ENCODE measurements at regions not wholly inside any gene's neighbourhood (a gene's known extent, or its start where the extent isn't known, plus 50 kb on each side); places are given as distances from the start of the nearest gene placed in this dataset.
A peak's percentile ranks its signal among the peaks of the same experiment; 100 is the strongest.

DNA sequence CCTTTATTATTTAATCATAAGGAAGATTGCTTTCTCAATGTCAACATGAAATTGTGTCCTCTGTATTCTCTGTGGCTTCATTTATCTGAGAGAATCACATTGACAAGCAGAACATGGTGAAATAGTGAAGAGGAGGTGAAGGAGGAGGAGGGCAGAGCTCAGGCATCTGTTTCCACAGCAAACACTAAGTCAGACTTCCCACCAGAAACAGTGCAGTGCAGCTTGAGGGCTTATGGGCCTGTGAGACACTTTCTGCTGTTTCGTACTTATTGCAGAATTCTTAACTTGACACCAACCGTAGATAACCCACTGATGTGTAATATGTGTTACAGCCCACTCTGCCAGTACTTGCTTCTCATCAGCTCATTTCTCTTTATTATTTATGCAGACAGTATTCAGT lies 386.3 kb downstream of the DIRAS2 start (continued):
- no peak for TF ChIP-seq ZNF23 (tag by site-specific recombination; IDR thresholded peaks at IDR 0.05; ENCODE audit: borderline replicate concordance)
- no peak for TF ChIP-seq ZNF707 (tag by site-specific recombination; IDR thresholded peaks at IDR 0.05)
- TF ChIP-seq GLI4 (tag by site-specific recombination; IDR thresholded peaks at IDR 0.05), result no peak
- TF ChIP-seq IKZF3 (tag by site-specific recombination; IDR thresholded peaks at IDR 0.05), result no peak
- no peak for TF ChIP-seq ZNF37A (tag by site-specific recombination; IDR thresholded peaks at IDR 0.05)

DNA sequence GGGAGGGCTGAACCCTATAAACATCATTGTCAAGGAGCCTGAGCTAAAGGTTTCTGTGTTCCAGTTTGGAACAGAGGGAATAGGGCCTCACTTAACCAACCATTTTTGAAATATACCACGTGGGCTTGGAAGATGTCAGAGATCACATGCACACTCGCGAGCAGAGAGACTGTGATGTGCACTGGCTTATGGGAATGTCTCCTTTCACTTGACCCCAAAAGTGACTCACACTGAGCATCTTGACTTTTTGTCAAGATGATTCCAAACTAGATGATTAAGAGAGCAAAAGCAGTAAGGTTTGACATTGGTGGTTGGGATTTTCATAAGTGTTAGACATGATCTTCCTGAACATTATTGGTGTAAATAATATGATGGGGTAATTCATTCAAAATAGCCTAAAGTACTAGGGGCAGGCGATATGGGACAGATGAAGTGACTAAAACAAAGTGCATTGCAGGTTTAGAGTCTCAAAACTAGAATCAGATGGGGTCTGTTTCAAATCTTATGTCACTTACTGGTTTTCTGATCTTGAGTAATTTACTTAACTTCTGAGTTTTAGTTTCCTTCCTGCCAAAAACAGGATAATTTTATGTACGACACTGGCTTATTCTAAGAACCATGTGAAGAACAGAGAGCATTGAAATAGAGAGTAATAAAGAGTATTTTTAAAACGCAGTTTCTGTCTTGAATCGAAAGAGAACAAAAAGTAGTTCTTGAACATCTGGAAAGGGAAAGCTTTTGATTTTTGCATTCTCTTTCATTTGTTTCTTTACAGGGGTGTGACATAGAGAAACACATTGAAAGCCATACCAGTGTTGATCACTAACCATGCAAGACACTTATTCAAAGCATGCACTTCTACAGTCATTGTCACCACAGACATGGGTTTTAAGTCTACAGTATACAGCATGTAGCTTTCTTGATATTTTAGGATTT lies 383.0 kb downstream of the DIRAS2 start:
- Histone ChIP-seq H3K4me3 (ENCODE audit: low read depth, low read length) (no peak overlapping the region), H3K4me1 (ENCODE audit: control insufficient read depth, insufficient read depth, low read length) (no peaks in the 10 kb centered on the region), H3K36me3 (ENCODE audit: control insufficient read depth in 2 of 2, insufficient read depth in 1 of 2, low read length in 2 of 2) (no peaks in the 10 kb centered on the region), H3K27ac (ENCODE audit: extremely low read depth, low read depth, low read length) (no peak overlapping the region), H3K9me3 (ENCODE audit: control insufficient read depth, insufficient read depth, low read depth, low read length) (no peaks in the 10 kb centered on the region)
- ChIA-PET CTCF (interaction anchor here (0.7 kb wide), 1 partner anchor 17 kb away, joined by 3 read pairs; no protein-coding TSS in a partner anchor), POLR2A (interaction anchor here (0.7 kb wide), 1 partner anchor 9 kb away, joined by 3 read pairs; no protein-coding TSS in a partner anchor)
- TF ChIP-seq HOXD13 (CRISPR knock-in tag; IDR thresholded peaks at IDR 0.05; ENCODE audit: borderline replicate concordance) (no peak), ZSCAN30 (tag by site-specific recombination; IDR thresholded peaks at IDR 0.05) (no peak), ZNF10 (tag by site-specific recombination; IDR thresholded peaks at IDR 0.05) (no peak), YY2 (tag by site-specific recombination; IDR thresholded peaks at IDR 0.05) (no peak), ZNF366 (tag by site-specific recombination; conservative IDR thresholded peaks at IDR 0.05) (no peak), ZNF155 (tag by site-specific recombination; IDR thresholded peaks at IDR 0.05) (no peak)
- TF ChIP-seq, protein P1, sequence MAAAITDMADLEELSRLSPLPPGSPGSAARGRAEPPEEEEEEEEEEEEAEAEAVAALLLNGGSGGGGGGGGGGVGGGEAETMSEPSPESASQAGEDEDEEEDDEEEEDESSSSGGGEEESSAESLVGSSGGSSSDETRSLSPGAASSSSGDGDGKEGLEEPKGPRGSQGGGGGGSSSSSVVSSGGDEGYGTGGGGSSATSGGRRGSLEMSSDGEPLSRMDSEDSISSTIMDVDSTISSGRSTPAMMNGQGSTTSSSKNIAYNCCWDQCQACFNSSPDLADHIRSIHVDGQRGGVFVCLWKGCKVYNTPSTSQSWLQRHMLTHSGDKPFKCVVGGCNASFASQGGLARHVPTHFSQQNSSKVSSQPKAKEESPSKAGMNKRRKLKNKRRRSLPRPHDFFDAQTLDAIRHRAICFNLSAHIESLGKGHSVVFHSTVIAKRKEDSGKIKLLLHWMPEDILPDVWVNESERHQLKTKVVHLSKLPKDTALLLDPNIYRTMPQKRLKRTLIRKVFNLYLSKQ (tag by site-specific recombination; IDR thresholded peaks at IDR 0.05; ENCODE audit: borderline replicate concordance), result no peak
- TF ChIP-seq, protein P2, sequence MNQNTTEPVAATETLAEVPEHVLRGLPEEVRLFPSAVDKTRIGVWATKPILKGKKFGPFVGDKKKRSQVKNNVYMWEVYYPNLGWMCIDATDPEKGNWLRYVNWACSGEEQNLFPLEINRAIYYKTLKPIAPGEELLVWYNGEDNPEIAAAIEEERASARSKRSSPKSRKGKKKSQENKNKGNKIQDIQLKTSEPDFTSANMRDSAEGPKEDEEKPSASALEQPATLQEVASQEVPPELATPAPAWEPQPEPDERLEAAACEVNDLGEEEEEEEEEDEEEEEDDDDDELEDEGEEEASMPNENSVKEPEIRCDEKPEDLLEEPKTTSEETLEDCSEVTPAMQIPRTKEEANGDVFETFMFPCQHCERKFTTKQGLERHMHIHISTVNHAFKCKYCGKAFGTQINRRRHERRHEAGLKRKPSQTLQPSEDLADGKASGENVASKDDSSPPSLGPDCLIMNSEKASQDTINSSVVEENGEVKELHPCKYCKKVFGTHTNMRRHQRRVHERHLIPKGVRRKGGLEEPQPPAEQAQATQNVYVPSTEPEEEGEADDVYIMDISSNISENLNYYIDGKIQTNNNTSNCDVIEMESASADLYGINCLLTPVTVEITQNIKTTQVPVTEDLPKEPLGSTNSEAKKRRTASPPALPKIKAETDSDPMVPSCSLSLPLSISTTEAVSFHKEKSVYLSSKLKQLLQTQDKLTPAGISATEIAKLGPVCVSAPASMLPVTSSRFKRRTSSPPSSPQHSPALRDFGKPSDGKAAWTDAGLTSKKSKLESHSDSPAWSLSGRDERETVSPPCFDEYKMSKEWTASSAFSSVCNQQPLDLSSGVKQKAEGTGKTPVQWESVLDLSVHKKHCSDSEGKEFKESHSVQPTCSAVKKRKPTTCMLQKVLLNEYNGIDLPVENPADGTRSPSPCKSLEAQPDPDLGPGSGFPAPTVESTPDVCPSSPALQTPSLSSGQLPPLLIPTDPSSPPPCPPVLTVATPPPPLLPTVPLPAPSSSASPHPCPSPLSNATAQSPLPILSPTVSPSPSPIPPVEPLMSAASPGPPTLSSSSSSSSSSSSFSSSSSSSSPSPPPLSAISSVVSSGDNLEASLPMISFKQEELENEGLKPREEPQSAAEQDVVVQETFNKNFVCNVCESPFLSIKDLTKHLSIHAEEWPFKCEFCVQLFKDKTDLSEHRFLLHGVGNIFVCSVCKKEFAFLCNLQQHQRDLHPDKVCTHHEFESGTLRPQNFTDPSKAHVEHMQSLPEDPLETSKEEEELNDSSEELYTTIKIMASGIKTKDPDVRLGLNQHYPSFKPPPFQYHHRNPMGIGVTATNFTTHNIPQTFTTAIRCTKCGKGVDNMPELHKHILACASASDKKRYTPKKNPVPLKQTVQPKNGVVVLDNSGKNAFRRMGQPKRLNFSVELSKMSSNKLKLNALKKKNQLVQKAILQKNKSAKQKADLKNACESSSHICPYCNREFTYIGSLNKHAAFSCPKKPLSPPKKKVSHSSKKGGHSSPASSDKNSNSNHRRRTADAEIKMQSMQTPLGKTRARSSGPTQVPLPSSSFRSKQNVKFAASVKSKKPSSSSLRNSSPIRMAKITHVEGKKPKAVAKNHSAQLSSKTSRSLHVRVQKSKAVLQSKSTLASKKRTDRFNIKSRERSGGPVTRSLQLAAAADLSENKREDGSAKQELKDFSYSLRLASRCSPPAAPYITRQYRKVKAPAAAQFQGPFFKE (tag by site-specific recombination; IDR thresholded peaks at IDR 0.05; ENCODE audit: borderline replicate concordance), result no peak

DNA sequence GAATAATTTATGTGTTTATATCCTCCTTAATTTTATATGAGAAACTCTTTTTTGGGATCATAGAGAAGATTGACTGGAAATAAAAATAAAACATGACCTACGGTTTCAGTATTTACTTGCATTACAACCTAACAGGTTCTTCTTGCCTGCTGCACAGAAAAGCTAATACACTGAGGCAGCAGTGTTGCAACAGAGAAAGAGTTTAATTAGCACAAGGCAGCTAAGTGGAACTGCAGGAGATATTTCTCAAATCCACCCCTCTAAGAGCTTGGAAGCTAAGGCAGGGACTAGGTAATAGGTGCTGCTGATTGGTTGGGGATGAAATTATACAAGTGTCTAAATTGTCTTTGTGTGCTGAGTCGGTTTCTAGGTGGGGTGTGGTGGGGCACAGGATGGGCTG lies 380.9 kb downstream of the DIRAS2 start:
- CTCF ChIA-PET, result no interaction called here
- TF ChIP-seq, protein P3, sequence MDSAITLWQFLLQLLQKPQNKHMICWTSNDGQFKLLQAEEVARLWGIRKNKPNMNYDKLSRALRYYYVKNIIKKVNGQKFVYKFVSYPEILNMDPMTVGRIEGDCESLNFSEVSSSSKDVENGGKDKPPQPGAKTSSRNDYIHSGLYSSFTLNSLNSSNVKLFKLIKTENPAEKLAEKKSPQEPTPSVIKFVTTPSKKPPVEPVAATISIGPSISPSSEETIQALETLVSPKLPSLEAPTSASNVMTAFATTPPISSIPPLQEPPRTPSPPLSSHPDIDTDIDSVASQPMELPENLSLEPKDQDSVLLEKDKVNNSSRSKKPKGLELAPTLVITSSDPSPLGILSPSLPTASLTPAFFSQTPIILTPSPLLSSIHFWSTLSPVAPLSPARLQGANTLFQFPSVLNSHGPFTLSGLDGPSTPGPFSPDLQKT (IDR thresholded peaks at IDR 0.05; ENCODE audit: borderline replicate concordance, low read depth, low read length), result no peak
- TF ChIP-seq SETDB1 (IDR thresholded peaks at IDR 0.05; ENCODE audit: insufficient read length, low read length), result peak; percentile 92
- Histone ChIP-seq H3K9me3 (ENCODE audit: control insufficient read depth, insufficient read depth, low read depth, low read length) (no peaks in the 10 kb centered on the region), H3K4me3 (ENCODE audit: low read depth, low read length) (no peak overlapping the region), H3K27ac (ENCODE audit: extremely low read depth, low read depth, low read length) (no peak overlapping the region), H3K36me3 (ENCODE audit: control insufficient read depth in 2 of 2, insufficient read depth in 1 of 2, low read length in 2 of 2) (no peaks in the 10 kb centered on the region), H3K4me1 (ENCODE audit: control insufficient read depth, insufficient read depth, low read length) (no peaks in the 10 kb centered on the region)
- POLR2A ChIA-PET, result interaction anchor here (0.6 kb wide), 1 partner anchor 155 kb away, joined by 7 read pairs; no protein-coding TSS in a partner anchor
